ENCODE measurements at regions not wholly inside any gene's neighbourhood (a gene's known extent, or its start where the extent isn't known, plus 50 kb on each side); places are given as distances from the start of the nearest gene placed in this dataset.
"Not testable (repeated sequence)": the region's sequence is repeated elsewhere in the genome, so short reads cannot be mapped to it uniquely, and the experiment has no call there.

DNA sequence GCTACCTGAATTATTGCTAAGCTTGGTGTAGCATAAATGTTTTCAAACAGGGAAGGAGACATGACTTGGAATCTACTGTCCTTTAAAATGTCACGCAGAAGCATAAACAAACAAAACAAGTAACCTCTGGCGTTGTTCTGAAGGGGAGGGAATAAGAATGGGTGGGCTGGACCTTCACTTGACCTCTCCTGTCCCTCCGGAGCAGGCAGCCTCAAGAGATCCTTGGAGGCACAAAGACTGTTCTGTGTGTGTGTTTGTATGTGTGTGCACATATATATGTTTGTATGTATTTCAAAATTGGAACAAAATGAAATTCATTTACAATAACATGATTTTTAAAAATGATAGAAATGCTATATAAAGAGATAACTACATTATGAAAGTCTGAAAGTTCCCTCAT, 91.3 kb upstream of the DCLK2 start:
- DNase-seq (ENCODE audit: low read depth): no peak

DNA sequence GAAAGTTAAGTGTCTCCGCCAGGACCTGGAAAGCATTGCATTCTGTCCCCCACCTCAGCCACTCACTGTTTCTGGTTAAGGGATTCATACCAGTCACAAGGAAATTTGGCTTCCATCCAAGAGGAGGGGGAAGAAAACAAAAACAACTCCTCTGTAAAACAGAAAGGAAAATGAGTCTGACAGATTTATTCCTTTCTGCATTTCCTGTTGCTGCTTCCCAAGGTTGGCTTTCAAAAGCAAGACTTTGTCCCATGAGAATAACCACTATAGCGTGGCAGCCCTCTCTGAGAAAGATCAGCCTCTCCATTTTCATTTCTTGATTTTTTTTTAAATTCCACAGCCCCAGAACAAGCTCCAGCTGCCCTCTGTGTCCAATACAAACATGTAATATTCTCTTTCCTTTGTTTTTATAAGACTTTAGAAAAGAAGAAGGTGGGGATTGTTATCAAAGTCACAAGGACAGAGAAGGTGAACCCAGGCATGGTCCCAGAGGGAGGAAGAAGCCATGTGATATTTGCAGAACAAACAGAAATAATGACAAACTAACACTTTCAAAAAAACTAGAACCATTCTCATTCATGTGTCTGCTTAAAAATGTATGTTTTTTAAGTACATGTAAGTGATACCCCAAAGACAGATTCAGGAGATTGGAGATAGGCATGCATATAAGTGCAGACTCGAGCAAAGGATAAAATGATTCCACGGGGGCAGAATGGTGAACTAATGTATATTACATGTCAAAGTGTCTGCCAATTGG, 90.7 kb upstream of the DCLK2 start:
- peak; percentile 58 for DNase-seq (ENCODE audit: low read depth)

DNA sequence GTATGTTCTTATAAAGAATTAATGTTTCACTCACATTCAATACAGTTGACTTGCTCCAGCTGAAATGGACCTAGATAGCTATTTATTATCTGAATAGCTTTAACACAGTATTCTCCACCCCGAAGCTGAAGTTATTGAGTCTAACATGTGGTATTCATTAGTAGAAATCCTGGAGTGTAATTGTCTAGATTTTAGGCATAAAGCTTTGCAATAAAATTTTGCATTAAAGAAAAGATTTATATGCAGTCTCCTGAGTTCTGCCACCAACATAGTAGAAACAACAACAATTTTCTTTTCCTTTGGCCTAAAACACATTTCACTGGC, 90.2 kb upstream of the DCLK2 start:
- DNase-seq (ENCODE audit: low read depth): no peak

DNA sequence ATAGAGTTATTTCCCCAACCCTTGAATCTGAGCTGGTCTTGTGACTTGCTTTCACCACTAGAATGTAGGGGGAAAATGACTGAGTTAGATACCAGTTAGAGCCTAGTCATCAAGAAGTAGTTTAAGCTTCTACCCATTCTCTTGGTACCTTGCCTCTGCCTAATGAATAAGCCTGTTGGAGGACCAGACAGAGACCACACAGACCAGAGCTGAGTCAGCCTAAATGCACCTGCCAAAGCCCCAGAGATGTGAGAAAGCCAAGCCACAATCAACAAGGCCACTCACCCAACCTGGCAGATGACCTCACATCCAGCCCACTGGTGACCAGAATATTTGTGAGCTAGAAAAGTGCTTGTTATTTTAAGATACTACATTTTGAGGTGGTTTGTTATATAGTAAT, 85.2 kb upstream of the DCLK2 start:
- DNase-seq (ENCODE audit: low read depth): no peak

DNA sequence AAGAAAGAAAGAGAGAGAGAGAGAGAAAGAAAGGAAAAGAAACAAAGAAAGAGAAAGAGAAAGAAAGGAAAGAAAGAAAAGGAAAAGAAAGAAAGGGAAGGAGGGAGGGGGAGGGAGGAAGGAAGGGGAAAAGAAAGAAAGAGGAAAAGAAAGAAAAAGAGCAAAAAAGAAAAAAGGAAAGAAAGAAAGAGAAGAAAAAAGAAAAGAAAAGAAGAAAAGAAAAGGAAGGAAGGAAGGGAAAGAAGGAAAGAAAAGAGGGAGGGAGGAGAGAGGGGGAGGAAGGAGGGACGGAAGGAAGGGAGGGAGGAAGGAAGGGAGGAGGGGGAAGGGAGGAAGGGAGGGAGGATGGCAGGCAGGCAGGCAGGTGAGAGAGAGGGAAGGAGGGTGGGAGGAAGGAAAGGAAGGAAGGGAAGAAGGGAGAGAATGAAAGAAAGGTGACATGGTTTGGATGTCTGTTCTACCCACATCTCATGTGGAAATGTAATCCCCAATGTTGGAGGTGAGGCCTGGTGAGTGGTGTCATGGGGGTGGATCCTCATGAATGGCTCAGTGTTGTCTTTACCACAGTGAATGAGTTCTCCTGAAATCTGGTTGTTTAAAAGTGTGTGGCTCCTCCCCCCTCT, 83.0 kb upstream of the DCLK2 start:
- no peak for DNase-seq (ENCODE audit: low read depth)

DNA sequence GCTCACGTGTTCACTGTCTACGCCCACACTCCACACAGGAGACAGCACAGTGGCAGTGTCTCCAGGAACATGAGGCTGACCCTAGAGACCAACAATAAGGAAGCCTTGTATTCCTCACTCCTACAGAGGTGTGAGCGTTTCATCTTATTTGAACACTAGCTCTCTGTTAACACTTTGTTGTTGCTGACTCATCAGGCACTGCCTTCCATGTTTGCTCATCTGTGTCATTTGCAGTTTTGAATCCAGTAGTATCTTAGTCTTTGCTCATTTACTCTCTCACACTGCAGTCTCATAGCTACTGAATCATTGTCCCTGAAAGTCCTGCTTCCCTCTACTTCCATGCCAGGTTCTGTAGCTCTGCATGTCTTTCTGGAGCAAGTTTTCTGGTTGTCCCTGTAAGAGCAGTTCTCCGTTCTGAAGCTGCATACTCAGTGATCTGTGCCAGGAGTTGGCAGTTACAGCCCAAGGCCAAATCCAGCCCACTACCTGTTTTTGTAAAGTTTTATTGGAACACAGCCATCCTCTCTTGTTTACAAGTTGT, 80.3 kb upstream of the DCLK2 start:
- DNase-seq (ENCODE audit: low read depth): no peak

DNA sequence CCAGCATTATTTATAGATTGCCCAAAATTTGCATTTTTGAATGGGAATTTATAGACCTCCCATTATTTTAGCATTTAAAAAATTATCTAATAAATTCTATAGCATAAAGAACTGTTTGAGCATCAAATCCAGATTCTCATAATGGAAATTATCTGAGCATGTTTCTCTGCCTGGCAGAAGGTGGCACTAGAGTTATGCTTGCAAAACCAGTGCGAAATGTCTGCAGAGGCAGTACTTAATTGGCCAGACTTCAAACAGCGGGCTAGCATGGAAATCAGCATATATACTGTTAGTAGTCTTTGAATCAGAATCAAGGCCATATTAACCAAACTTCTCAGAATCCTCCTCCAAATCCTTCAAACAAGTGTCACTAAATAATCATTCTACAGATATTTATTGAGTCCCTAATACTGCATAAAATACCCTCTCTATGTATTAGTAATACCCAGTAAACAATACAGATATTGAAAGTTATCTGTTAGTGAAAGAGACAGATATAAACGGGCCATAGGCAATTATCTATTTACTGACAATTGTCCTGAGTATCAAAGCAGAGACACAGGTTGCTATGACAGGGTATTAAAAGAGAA, 78.7 kb upstream of the DCLK2 start:
- DNase-seq (ENCODE audit: low read depth): peak; percentile 76

DNA sequence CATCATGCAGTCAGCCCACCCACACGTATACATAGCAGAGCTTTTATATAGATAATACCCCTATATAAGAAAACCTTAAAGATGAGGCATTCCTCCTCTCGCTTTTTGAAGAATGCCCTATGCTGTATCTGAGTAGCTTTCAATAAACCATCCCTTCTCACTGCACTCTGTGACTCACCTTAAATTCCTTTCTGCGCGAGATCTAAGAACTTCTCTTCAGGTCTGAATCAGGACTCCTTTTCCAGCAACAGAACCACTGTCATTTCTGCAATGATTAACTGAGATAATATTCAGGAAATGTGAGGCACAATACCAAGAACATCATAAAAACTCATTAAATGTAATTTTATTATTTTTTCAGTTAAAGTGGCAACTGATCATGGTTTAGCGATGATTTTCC, 76.4 kb upstream of the DCLK2 start:
- DNase-seq (ENCODE audit: low read depth): no peak

DNA sequence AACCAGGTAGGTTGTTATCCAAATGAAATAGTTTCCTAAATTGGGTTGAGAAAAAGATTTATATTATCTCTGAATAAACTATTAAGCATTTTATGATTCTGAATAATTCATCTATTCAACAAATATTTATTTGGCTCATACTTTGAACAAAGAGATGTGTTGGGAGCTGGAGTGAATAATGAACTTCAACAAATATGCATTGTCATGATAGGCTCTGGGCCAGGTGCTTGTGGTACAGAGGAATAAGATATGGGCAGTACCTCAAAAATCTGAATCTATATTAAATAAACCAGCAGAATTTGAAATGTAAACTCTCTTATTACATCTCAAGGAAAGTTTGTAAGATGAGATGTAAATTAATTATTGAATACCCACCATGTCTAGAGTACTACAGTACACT, 75.7 kb upstream of the DCLK2 start:
- DNase-seq (ENCODE audit: low read depth): no peak

DNA sequence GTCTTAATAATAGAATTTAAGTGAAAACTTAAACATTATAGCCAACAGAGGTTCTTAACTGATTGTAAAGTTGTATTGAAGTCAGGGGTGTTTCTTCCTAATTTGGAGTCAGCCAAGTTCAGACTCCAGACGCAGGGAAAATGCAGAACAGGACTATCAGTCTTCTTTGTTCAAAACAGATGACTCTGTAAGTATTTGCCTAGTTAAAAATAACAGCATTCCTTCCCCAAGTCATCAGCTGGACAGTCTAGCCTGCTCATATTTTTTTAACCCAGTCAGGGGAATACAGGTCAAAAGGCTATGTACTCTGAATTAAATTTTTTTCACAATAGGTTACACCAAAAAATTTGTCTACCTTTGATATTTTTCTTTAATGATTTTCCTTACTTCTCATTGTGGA, 73.8 kb upstream of the DCLK2 start:
- peak; percentile 23 for DNase-seq (ENCODE audit: low read depth)

DNA sequence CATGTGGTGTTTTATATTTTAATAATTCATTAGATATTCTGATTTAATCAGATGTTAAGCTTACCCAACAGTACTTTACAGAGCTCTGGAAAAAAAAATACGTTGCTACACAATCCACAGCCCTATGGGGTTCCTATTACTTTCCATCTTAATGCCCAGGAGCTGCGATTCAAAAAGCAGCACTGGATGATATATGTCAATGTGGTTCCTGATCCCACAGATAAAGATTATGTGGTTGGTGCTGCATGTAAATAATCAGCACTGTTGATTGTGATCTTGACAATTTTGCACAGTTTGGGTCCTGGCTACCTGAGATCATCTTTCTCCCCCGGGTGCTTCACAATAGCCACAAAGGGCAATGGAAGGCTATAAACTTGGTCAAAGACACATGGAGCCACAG, 72.7 kb upstream of the DCLK2 start:
- no peak for DNase-seq (ENCODE audit: low read depth)

DNA sequence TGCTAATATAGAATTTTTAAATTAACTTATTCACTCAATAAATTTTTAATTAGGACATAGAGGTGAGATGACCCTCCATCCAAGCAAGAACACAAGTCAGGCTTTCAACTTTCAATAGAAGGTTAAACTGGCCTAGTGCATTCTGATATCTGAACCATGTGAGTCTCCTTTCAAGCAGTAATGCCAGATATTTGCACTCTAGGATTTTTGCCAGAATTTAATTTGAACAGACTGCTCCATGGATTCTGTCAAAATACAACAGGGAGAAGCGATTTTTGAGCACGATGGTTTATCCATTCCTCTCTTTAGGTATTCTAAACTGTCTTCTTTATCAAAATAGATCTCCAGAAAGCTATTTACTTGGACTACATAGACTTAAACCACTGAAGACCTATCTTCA, 72.0 kb upstream of the DCLK2 start:
- DNase-seq (ENCODE audit: low read depth): peak; percentile 54

DNA sequence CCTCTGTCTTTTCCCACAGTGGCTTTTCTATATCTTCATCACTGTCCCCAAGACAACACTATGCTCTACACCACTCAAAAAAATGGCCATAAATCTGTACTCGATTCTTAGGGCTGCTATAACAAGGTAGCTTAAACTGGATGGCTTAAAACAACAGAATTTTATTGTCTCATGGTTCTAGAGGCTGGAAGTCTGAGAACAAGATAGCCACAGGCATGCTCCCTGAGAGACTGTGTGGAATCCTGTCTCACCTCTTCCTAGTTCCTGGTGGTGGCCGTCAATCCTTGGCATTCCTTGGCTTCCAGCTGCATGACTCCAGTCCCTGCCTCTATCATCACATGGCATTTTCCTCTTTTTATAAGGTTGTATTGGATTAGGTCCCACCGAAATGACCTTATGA, 70.7 kb upstream of the DCLK2 start:
- DNase-seq (ENCODE audit: low read depth): no peak

DNA sequence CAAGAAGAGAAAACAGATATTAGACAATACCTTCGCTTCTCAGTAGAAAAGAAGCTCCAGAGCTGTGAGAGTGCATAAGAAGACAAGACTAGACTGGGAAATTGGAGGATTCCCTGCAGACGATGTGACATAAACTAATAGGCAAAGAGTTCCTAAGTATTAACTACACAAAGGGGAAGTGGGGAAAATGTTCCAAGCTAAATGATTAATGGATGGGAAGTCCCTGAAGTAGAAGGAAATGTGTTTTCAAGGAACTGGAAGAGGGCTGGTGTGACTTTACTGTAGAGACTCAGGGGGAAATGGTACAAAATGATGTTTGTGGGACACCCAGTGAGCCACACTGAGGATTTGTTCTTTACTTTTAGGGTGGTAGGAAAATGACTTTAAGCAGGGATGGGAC, 69.7 kb upstream of the DCLK2 start:
- DNase-seq (ENCODE audit: low read depth): no peak

DNA sequence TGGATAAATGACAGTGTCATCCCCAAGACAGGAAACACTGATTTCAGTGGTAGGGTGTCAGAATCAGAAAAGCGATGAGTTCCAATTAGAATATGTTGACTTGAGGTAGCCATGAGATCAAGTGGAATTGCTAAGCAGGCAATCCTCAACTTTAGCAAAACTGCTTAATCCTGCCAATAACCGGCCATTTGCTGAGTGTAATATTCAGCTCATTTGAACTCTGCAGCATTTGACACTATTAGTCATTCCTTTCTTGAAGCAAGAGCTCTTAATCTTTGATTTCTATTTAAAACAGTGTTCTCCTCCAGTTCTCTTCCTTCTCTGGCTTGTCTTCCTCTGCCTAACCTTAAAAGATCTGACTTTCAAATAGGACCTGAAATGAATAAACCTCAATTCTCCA, 68.7 kb upstream of the DCLK2 start:
- DNase-seq (ENCODE audit: low read depth): peak; percentile 9

DNA sequence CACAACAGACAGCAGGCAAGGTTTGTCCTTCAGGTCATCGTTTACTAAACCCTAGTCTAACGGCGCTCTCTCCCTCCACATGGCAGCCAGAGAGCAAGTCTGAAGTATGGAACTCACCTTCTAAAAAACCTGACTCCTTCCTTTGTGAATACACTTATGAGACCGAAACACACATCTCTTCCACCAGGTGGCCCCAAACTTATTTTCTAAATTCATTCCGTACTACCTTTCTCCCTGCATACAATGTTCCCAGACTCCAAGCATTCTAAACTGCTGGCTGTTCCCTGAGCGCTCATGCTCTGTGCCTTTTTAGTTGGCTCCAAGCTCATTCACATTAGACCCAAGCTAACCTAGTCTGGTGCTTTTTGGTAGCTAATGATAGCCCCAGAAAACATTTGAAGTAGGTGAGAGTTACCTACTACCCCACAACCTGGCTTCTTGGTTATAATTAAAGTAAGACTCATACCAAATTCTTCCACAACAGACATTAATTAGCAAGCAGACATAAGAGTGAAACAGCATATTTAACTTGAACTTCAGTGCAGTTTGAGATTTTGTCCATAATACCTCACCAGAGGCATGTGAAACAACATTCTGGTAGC, 67.6 kb upstream of the DCLK2 start:
- DNase-seq (ENCODE audit: low read depth): peak; percentile 59

DNA sequence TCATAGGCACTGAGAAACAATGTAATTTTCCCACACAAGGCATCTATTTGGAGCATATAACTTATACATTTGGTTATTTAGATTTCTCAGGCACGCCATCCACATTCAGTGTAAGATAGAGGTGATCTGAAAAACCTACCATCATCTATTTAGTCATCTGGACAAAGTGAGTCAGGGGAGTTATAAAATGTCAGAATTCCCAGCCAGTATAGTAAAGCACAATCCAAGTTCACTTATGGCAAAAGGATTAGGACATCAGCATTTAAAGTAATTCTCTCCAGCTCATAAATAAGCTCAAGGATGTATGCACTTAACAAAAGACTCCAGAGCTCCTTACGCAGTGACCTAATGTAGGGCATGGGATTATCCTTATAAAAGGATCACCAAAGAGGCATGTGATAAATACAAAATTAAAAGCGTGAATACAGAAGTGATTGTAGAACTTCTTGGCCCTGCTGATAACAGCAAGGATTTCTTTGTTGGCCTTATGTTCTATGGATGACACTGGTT, 65.3 kb upstream of the DCLK2 start:
- no peak for DNase-seq (ENCODE audit: low read depth)

DNA sequence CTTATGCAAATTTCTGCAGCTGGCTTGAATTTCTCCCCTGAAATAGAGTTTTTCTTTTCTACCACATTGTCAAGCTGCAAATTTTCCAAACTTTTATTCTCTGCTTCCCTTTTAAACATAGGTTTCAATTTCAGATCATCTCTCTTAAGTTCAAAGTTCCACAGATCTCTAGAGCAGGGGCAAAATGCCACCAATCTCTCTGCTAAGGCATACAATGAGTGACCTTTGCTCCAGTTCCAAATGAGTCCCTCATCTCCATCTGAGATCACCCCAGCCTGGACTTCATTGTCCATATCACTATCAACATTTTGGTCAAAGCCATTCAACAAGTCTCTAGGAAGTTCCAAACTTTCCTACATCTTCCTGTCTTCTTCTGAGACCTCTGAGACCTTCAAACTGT, 62.3 kb upstream of the DCLK2 start:
- DNase-seq (ENCODE audit: low read depth): not testable (repeated sequence)

DNA sequence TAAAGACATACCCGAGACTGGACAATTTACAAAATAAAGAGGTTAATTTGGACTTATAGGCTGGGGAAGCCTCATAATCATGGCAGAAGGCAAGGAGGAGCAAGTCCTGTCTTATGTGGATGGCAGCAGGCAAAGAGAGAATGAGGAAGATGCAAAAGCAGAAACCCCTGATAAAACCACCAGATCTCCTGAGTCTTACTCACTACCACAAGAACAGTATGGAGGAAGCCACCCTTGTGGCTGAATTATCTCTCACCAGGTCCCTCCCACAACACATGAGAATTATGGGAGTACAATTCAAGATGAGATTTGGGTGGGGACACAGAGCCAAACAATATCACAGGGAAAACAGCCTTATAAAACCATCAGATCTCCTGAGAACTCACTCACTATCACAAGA, 61.6 kb upstream of the DCLK2 start:
- DNase-seq (ENCODE audit: low read depth): not testable (repeated sequence)

DNA sequence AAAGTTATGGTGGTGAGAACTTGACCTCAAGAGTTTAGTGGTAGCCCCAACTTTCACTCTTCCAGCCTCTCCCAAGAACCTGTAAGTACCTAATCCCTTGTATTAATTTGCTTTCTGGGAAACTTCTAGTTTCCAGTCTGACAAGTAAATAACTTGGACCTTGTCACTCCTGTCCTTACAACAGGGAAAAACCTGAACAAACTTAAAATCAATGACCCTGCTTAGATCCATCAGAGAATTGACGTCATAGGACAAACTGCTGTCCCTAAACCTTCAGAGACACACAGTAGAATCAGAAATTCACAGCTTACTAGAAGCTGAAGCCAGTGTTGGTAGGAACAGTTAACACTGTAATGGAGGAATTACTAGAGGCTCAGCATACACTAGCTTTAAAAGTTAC, 60.0 kb upstream of the DCLK2 start:
- no peak for DNase-seq (ENCODE audit: low read depth)

DNA sequence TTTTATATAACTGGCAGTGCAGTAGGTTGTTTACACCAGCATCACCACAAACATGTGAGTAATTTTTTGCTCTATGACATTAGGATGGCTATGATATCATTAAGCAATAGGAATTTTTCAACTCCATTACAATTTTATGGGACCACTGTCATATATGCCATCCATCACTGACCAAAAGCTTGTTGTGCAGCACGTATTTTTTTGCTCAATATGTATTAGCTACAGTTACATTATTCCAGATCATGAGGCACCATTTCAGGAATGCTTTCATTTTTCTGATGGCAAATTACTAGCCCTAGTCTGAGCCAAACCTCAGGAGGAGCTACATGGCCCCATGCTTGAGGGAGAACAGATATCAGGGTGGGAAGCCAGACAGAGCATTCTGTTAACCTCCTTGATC, 56.8 kb upstream of the DCLK2 start:
- DNase-seq (ENCODE audit: low read depth): no peak

DNA sequence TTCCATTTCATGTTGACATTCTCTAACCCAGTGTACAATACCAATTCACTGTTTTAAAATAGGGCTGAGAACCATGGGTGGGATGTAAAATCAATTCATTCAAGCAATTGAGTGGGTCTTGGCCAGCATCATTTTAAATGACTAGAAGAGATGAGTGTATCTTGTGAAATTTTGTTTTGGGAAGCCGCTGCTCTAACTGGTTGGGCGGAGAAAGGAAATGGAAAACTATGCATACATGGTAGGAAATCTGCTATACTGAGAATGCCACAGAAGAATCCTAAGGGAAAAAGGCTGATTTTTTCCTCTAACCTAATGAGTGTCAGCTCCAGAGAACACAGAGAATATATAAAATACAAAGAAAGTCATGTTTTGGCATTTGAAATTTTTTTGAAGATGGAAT, 54.8 kb upstream of the DCLK2 start:
- DNase-seq (ENCODE audit: low read depth): no peak

DNA sequence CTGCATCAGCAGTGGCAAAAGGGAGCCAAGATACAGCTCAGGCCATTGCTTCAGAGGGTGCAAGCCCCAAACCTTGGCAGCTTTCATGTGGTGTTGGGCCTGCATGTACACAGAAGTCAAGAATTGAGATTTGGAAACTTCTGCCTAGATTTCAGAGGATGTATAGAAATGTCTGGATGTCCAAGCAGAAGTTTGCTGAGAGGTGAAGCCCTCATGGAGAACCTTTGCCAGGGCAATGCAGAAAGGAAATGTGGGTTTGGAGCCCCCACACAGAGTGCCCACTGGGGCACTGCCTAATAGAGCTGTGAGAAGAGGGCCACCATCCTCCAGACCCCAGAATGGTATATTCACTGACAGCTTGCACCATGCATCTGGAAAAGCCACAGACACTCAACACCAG, 51.3 kb upstream of the DCLK2 start:
- DNase-seq (ENCODE audit: low read depth): not testable (repeated sequence)

All from fibroblast of gingiva (primary cell).